ENCODE measurements at regions not wholly inside any gene's neighbourhood (a gene's known extent, or its start where the extent isn't known, plus 50 kb on each side); places are given as distances from the start of the nearest gene placed in this dataset.
A peak's percentile ranks its signal among the peaks of the same experiment; 100 is the strongest.

DNA sequence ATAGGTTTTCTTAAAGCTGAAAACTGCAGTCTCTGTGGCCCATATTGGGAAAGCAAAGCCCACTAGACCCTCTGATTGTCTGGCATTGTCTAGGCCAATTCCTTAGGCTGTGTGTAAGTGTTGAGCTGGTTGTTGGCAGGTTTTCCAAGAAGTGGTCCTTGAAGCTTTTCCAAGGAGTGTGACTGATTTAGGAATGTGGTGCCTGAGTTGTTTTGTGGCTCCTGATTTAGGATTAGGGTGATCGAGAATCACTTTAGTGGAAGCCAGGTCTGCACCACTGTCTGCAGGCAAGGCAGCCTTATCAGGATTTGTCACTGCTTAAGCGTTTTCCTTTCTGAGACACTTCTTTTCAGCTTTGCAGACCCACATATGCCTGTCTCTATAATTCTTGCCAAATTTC is 339.0 kb upstream of the DDX53 start:
- no peak for DNase-seq (ENCODE audit: low read depth)

DNA sequence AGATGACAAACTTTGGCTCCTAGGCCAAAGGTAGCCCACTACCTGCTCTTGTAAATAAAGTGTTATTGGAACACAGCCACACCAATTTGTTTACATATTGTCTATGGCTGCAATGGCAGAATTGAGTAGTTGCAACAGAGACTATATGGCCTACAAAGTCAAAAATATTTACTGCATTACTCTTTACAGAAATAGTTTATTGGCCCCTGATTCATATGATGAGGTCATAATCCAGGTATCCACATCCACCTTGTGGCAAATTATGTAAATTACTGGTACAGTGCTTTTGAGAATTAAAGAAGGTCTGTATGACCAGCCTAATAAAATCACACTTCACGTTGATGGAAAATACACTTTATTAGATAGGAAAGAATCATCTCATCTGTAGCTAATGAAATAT is 337.0 kb upstream of the DDX53 start:
- DNase-seq (ENCODE audit: low read depth): no peak

- no peak for DNase-seq (ENCODE audit: low read depth)
These were observed 334.9 kb upstream of the DDX53 start for GRCh38 chrX:22664826-22665225.

DNA sequence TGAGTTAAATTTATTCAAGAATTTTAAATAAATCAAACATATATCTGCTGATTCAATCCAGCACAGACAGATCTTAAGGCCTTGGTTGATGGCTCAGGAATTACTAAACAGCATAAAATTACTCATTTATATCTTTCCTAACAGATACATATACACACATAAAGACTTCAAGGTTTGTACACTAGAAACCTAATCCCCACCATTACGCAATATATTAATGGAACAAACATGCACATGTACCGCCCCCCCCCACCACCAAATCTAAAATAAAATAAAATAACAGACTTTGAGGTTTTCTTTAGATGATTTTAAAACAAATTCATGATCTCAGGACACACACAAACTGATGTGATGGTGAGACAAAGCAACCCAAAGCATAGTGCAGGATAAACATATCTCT is 333.9 kb upstream of the DDX53 start:
- no peak for DNase-seq (ENCODE audit: low read depth)

DNA sequence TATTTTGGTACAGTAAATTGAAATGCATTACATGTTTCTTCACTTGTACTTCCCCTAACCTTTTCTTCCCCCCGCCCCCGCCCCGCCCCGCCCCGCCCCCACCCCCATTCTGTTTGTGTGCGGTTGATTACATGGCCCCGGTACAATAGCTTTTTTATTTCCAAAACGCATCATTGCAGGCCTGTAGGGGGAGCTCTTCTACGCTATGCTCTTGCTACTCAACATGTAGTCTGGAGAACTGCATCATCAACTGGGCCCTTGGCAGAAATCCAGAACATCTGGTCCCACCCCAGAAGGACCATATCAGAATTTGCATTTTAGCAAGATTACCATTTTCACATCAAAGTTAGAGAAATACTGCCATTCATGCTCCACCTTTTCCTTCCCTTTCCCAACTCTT is 333.3 kb upstream of the DDX53 start:
- DNase-seq (ENCODE audit: low read depth): peak; percentile 18

DNA sequence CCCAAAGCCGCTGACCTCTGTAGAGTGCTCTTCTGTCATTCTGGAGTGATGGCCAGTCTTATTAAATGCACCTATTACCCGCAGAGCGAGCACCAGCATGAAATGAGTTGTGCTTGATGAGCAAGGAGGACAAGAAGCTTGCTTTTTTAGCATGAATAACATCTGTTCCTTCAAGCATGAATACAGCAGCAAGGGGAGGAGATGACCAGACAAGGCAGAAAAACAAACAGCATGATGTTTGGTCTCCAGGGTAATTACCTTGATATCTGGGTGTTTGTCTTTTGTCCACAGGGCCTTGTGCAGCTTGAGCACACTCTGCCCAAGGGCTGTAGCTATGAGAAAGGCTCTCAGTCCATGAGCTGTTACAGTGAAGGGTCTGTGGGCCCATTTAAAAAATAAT is 324.8 kb upstream of the DDX53 start:
- DNase-seq (ENCODE audit: low read depth): no peak

- peak; percentile 68 for DNase-seq (ENCODE audit: low read depth)
These were observed 313.6 kb upstream of the DDX53 start for GRCh38 chrX:22686138-22686541.

GRCh38 chrX:22689290-22689689 is 310.5 kb upstream of the DDX53 start:
- DNase-seq (ENCODE audit: low read depth): no peak

GRCh38 chrX:22690116-22690515 is 309.6 kb upstream of the DDX53 start:
- no peak for DNase-seq (ENCODE audit: low read depth)

DNA sequence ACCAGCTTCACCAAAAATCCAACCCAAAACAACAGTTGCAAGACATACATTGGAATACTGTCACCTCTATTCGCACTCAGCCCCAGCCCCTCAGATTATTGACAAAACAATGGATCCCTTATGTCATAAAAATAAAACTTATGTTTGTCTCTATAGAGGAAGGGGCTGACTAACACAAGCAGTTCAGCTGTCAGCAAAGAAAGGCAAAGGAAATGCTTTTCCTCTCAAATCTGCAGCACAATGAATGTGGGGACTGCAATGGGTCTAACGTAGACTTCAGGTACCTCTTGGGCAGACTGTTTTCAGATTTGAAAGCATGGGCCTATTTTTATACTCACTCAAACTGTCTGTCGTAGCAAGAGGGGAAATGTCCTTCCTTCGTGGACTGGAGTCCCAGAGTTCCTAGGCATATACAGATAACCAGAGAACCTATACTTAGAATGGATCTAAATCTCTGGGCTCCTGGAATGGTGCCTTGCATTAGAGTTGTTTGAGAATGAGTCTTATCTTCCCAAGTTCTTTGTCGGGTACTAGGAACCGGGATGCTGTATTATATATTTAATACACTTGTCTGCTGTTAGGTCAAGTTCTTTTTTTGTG is 307.7 kb upstream of the DDX53 start:
- DNase-seq (ENCODE audit: low read depth): no peak

- no peak for DNase-seq (ENCODE audit: low read depth)
These were observed 301.6 kb upstream of the DDX53 start for GRCh38 chrX:22698151-22698550.

- peak; percentile 18 for DNase-seq (ENCODE audit: low read depth)
These were observed 300.1 kb upstream of the DDX53 start for GRCh38 chrX:22699581-22700091.

- no peak for DNase-seq (ENCODE audit: low read depth)
These were observed 286.8 kb upstream of the DDX53 start for GRCh38 chrX:22712942-22713341.

GRCh38 chrX:22730542-22730941 is 269.2 kb upstream of the DDX53 start:
- no peak for DNase-seq (ENCODE audit: low read depth)

DNA sequence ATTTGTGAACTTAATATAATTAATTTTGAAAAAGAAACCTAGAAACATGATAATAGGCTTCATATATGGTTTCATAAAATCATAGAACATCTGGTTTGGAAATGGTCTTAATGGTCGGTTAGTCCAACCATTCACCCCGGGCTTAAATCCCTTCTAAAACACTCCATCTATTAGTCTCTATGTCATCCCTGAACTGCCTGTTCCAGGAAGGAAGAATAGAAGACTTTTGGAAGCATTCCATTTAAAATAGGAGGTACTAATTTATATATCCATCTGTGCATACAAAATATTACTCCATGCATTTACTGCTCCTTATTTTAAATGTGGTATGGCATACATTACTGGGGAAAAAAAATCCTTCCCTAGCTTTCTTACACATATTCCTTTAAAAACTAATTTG is 262.2 kb upstream of the DDX53 start:
- DNase-seq (ENCODE audit: low read depth): no peak

DNA sequence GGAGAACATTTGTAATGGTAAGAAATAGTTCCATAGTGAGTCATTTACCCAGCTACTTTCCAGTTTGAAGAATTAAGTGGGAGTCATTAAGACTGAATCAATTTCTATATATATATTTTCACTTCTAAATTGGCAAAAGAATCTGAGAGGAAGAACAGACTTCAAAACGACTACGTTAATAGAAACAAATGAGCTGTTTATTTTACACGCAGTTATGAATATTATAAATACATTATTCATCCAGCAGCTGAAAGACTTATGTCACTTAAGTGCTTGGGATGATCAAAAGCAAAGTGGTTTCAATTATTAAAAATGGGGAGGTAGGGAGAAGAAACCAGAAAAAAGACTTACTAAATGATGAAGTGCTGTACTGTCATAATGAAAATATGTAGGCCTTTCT is 260.5 kb upstream of the DDX53 start:
- DNase-seq (ENCODE audit: low read depth): no peak

GRCh38 chrX:22740836-22741235 is 258.9 kb upstream of the DDX53 start:
- DNase-seq (ENCODE audit: low read depth): no peak

DNA sequence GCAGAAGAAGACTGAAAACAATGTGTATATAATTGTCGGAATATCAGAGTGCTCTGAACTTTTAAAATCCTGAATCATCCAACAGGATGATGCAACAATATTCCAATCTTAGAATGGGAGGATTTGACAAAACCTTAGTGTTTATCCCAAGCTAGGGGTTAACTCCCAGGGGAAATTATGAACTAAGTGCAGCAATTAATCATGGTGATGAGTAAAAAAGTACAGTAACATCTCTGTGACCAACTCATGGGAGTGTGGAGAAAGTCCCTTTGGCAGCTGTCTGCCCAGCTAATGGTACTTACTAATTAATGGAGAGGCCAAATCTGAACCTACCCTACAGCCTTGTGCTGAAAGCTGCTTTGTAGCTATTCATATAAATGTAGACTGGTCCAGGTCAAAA is 257.6 kb upstream of the DDX53 start:
- DNase-seq (ENCODE audit: low read depth): peak; percentile 63

DNA sequence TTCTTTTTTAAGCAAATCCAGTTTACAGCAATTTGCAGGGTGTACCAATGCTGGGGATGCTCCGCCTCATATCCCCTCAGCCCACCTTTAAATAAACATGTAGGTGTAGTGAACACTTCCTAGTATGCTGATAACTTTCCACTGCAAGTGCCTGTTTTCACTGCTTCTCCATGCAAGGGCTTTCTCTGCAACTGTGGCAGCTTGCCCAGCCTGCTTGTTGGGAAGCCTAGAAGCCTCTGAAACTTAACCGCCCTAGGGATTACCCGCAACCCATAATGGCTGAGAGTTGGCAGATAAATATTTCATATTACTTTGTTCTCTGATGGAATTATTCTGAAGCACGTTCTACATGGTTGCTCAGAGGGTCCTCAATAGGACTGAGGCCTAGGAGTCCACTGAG is 253.7 kb upstream of the DDX53 start:
- no peak for DNase-seq (ENCODE audit: low read depth)

DNA sequence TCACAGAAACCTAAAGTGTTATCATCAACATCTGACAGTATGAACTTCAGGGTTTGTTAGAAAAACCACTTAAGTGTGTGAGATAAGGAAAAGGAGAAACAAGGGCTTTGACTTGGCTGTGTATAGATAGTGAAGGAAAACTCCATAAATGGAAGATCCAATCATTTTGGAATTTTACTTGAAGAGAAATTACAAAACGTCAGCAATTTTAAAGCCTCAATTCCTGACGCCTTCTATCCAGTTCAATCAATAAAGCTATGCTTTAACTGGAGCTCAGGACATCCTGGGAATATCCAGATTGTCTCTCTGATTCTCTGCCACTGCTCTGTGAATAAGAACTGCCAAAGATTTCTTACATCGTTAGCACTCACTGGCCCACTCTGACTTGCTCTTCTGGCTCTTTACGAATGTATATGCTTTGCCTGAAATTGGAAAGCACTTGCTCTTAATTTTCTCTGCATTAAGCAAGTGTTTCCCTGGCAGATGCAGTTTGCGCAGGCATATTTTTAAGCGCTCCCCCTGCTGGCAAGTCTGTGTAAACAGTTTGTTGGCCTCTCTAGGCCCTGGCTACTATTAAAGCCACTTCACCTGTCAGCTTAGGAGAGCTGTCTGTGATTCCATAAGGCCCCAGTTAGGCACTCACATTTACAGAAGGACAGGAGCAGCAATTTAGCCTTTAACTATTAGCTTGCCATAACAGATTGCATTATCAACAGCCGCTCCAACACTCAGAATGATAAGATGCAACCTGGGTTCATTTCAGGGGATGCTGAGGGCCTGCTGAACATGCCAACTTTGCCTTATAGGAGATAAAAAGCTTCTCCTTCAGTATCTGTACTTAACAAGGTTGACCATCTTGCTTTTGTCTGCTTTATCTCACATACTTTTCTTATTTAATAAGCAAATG is 251.4 kb upstream of the DDX53 start:
- DNase-seq (ENCODE audit: low read depth): peak; percentile 19

DNA sequence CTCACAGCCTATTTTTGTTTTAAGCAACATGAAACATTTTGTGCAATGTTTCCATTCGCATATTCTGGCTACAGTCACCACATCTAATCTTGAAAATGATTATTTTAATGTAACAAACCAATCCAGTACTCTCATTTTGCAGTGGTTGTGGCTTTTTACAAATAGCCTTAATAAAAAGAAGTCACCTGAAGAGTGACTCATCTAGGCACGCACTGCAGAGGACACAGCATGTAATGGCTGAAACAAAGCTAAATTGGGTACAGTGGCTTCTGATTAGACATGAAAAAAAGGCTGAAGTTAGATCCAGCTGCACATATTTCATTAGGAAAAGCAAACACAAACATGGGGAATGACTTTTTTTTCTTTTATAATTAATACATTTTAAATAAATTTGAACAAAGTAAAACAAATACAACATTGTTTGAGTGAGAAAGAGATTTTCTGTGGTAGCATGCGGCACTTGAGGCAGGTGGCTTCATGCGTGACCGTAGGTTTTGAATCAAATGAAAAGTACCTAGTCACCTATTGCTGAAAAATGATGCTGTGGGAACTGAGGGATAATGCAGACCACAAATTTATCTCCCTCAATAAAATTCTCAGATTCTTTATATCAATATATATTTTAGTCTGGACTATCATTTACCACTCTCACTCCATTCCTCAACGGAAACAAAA is 240.8 kb upstream of the DDX53 start:
- no peak for DNase-seq (ENCODE audit: low read depth)

- DNase-seq (ENCODE audit: low read depth): no peak
These were observed 239.2 kb upstream of the DDX53 start for GRCh38 chrX:22760513-22761057.
